CD4-positive, alpha-beta T cell (primary cell): ENCODE measurements at regions not wholly inside any gene's neighbourhood (a gene's known extent, or its start where the extent isn't known, plus 50 kb on each side); places are given as distances from the start of the nearest gene placed in this dataset.

ENCODE experiments used
- ATAC-seq: fragments of 200-7000 bp; cut with Tn5 transposase; one replicate; pipeline ENCODE4 v1.10.0; 2022; ENCODE audit warnings: mild to moderate bottlenecking; ENCODE audit not compliant: poor library complexity
- CTCF ChIA-PET: fragments of 350-600 bp; sonication (Branson Sonifier 250); formaldehyde crosslinking; loops from one replicate; lab custom pipeline; 2021; ENCODE audit warnings: antibody characterized with exemption, inconsistent platforms; lab: Charles Lee
- POLR2A ChIA-PET: fragments of 350-600 bp; sonication (Branson Sonifier 250); formaldehyde crosslinking; loops from one replicate; lab custom pipeline; 2021; ENCODE audit warnings: antibody characterized with exemption, inconsistent platforms; lab: Charles Lee
- DNase-seq, 14 experiments: peaks; one replicate each; pipeline ENCODE4 v3.0.0-alpha.2; 2013 to 2020; ENCODE audit warnings: mixed read lengths in 2 of 14
- H3K27ac ChIP-seq, 2 donors: one replicate each; pipeline versions ENCODE4 v1.5.1 to v1.7.0; 2013; ENCODE audit warnings: low read length in 2 of 2, low read depth in 1 of 2, mild to moderate bottlenecking in 1 of 2
- H3K27me3 ChIP-seq, 2 experiments: 1 replicate in 1 of 2; 2 replicates in 1 of 2; pipeline versions ENCODE4 v1.6.1 to v1.7.0; 2013; ENCODE audit warnings: low read length in 2 of 2, control low read depth in 1 of 2, mild to moderate bottlenecking in 1 of 2, moderate library complexity in 1 of 2; ENCODE audit not compliant: insufficient read depth in 2 of 2, control insufficient read depth in 1 of 2
- H3K36me3 ChIP-seq: one replicate; pipeline ENCODE4 v1.6.1; 2013; ENCODE audit warnings: low read length, control low read depth; ENCODE audit not compliant: insufficient read depth
- H3K4me1 ChIP-seq: one replicate; pipeline ENCODE4 v1.6.1; 2013; ENCODE audit warnings: low read length, control low read depth; ENCODE audit not compliant: insufficient read depth
- H3K4me3 ChIP-seq: one replicate; pipeline ENCODE4 v1.5.1; 2013; ENCODE audit warnings: mild to moderate bottlenecking, low read length, moderate library complexity
- H3K9me3 ChIP-seq, 2 experiments: 1 replicate in 1 of 2; 2 replicates in 1 of 2; pipeline versions ENCODE4 v1.6.1 to v1.7.0; 2013; ENCODE audit warnings: low read length in 2 of 2, mild to moderate bottlenecking in 2 of 2, control low read depth in 1 of 2, moderate library complexity in 1 of 2; ENCODE audit not compliant: control insufficient read depth in 1 of 2, insufficient read depth in 1 of 2
- H3K27ac Mint-ChIP-seq: one replicate; pipeline ENCODE4 v1.8.0; 2020; ENCODE audit warnings: mixed read lengths
- H3K27me3 Mint-ChIP-seq: one replicate; pipeline ENCODE4 v1.8.0; 2021; ENCODE audit warnings: mixed read lengths
- H3K36me3 Mint-ChIP-seq: one replicate; pipeline ENCODE4 v1.8.0; 2021; ENCODE audit warnings: low read depth, mixed read lengths
- H3K4me1 Mint-ChIP-seq: one replicate; pipeline ENCODE4 v1.8.0; 2021; ENCODE audit warnings: low read depth, mixed read lengths
- H3K4me3 Mint-ChIP-seq: one replicate; pipeline ENCODE4 v1.8.0; 2020; ENCODE audit warnings: mild to moderate bottlenecking, mixed read lengths
- H3K9me3 Mint-ChIP-seq: one replicate; pipeline ENCODE4 v1.8.0; 2020; ENCODE audit warnings: mixed read lengths
- intact Hi-C, 2 experiments: fragments of 100-400 bp; cut with DNase I in 1 of 2; cut with micrococcal nuclease in 1 of 2; formaldehyde crosslinking; loops; one replicate each; pipeline versions ENCODE4 v1.15.1 to v1.9.0; 2023 to 2025; cut with DNase I, micrococcal nuclease
- TF ChIP-seq, protein P1 (sequence below): fragments of 200-600 bp; IDR thresholded peaks from one replicate; pipeline ENCODE4 v1.8.0; 2022; ENCODE audit warnings: antibody characterized with exemption, mild to moderate bottlenecking

DNA sequence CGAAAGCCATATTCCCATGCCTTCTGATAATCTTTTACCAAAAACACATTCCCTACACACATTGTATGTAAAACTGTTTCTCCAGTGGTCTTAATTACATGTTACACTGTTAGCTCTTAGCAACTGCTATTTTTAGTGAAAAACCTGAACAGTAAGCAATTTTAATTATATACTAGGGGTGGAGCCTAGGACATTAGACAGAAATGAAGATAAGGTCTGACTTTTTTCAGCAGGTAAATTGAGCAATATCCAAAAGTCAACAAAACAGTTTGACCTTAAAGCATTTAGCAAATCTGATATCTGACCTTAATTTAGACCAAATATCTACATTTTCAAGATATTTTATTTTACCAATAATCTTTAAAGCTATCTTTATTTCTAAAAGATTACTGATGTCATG lies 60.2 kb downstream of the PDE6H start:
- Histone ChIP-seq H3K9me3 (no peaks in the 10 kb centered on the region), H3K27ac (no peak overlapping the region), H3K4me3 (no peak overlapping the region), H3K27me3 (peaks cover under 1 to 2% of the 10 kb centered on the region in 2 experiments), H3K4me1 (no peaks in the 10 kb centered on the region), H3K36me3 (no peaks in the 10 kb centered on the region)
- intact Hi-C loops, result no loop called here
- ATAC-seq, result no peak
- POLR2A ChIA-PET, result no interaction called here
- no peak overlapping the region for H3K4me3 Mint-ChIP-seq
- no peaks in the 10 kb centered on the region for H3K36me3 Mint-ChIP-seq
- no peaks in the 10 kb centered on the region for H3K4me1 Mint-ChIP-seq
- CTCF ChIA-PET, result no interaction called here
- TF ChIP-seq, protein P1, sequence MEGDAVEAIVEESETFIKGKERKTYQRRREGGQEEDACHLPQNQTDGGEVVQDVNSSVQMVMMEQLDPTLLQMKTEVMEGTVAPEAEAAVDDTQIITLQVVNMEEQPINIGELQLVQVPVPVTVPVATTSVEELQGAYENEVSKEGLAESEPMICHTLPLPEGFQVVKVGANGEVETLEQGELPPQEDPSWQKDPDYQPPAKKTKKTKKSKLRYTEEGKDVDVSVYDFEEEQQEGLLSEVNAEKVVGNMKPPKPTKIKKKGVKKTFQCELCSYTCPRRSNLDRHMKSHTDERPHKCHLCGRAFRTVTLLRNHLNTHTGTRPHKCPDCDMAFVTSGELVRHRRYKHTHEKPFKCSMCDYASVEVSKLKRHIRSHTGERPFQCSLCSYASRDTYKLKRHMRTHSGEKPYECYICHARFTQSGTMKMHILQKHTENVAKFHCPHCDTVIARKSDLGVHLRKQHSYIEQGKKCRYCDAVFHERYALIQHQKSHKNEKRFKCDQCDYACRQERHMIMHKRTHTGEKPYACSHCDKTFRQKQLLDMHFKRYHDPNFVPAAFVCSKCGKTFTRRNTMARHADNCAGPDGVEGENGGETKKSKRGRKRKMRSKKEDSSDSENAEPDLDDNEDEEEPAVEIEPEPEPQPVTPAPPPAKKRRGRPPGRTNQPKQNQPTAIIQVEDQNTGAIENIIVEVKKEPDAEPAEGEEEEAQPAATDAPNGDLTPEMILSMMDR, result no peak
- no peak overlapping the region for H3K27ac Mint-ChIP-seq
- peaks cover 6% of the 10 kb centered on the region for H3K9me3 Mint-ChIP-seq
- no peak for DNase-seq
- peaks cover 9% of the 10 kb centered on the region for H3K27me3 Mint-ChIP-seq

DNA sequence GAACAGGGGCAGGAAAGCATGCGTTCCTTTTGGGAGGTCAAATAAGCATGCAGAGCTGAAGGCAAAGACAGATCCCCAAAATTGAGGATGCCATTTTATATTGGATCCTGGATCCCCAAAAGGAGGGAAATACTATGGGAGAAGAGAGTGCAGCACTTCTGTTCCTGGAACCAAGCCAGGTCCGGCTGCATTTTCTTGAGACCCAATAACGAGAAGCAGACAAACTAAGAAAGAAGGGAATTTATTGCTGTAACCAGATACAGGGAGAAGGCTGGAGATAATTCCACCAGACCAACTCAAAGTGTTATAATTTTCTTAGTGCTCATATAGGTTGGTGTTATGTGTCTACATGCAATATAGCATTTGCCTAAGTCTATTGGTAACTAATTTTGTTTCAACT lies 60.8 kb downstream of the PDE6H start:
- Histone ChIP-seq H3K9me3 (no peaks in the 10 kb centered on the region), H3K4me3 (no peak overlapping the region), H3K27me3 (peaks cover 0 to 3% of the 10 kb centered on the region in 2 experiments), H3K36me3 (no peaks in the 10 kb centered on the region), H3K27ac (no peak overlapping the region), H3K4me1 (no peaks in the 10 kb centered on the region)
- Mint-ChIP-seq H3K4me3 (no peak overlapping the region), H3K27me3 (peaks cover 9% of the 10 kb centered on the region), H3K27ac (no peak overlapping the region), H3K4me1 (no peaks in the 10 kb centered on the region), H3K36me3 (no peaks in the 10 kb centered on the region), H3K9me3 (peaks cover 4% of the 10 kb centered on the region)
- no peak for DNase-seq
- intact Hi-C loops, result no loop called here
- CTCF ChIA-PET, result no interaction called here
- TF ChIP-seq, protein P1, result no peak
- POLR2A ChIA-PET, result no interaction called here
- no peak for ATAC-seq

DNA sequence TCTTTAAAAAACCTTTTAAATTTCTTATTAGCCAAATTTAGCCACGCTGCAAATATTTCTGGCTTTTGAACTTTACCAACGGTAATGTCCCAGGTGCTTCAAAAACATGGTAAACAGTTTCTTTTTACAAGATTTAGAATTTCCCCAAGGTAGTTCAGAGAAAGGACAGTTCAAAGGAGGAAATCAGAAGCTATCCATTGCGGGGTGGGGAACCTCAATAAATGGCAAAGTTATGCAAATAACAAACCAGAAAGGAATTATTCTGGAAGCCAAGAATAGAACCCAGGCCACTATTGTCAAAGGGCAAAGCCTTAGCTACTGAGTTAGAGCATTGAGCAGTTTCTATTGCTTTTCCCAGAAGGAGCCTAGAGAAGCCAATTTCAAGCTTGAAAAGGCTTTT lies 62.3 kb downstream of the PDE6H start:
- TF ChIP-seq, protein P1, result no peak
- Histone ChIP-seq H3K36me3 (no peaks in the 10 kb centered on the region), H3K4me3 (no peak overlapping the region), H3K27me3 (peaks cover 0 to 3% of the 10 kb centered on the region in 2 experiments), H3K27ac (no peak overlapping the region), H3K9me3 (no peaks in the 10 kb centered on the region), H3K4me1 (no peaks in the 10 kb centered on the region)
- no peak overlapping the region for H3K27ac Mint-ChIP-seq
- ATAC-seq (no peak), DNase-seq (no peak)
- CTCF ChIA-PET, result no interaction called here
- POLR2A ChIA-PET, result interaction anchor here (1.6 kb wide), 1 partner anchor 16 kb away, joined by 3 read pairs; no protein-coding TSS in a partner anchor
- intact Hi-C loops, result no loop called here
- no peak overlapping the region for H3K4me3 Mint-ChIP-seq
- H3K36me3 Mint-ChIP-seq, result no peaks in the 10 kb centered on the region
- H3K4me1 Mint-ChIP-seq, result peaks cover 7% of the 10 kb centered on the region
- no peaks in the 10 kb centered on the region for H3K27me3 Mint-ChIP-seq
- H3K9me3 Mint-ChIP-seq, result no peaks in the 10 kb centered on the region
